ENCODE measurements at regions not wholly inside any gene's neighbourhood (a gene's known extent, or its start where the extent isn't known, plus 50 kb on each side); places are given as distances from the start of the nearest gene placed in this dataset.

DNA sequence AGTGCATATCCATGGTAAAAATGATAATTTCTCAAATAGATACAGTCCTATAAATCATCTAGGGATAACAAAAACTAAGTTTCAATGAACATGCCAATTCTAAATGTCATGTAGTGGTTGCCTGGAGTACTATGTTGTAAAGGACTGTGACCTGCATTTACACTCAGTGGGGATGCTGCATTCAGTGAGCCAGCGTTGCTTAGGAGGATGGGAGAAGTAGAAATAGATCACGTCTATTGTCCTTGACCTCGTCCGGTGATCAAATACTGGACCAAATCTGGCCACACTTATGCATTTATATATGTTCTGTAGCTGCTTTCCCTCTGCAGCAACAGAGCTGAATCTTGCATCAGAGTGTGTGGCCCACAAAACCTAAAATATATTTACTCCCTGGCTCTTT is 139.0 kb upstream of the ETAA1 start:
- no peak for TF ChIP-seq JUN (IDR thresholded peaks at IDR 0.05; ENCODE audit: borderline replicate concordance, insufficient read depth, insufficient read length, low read depth)
- no peak for TF ChIP-seq EZH2 (IDR thresholded peaks at IDR 0.05; ENCODE audit: borderline replicate concordance, low read depth, low read length, severe bottlenecking)
- TF ChIP-seq, protein P1, sequence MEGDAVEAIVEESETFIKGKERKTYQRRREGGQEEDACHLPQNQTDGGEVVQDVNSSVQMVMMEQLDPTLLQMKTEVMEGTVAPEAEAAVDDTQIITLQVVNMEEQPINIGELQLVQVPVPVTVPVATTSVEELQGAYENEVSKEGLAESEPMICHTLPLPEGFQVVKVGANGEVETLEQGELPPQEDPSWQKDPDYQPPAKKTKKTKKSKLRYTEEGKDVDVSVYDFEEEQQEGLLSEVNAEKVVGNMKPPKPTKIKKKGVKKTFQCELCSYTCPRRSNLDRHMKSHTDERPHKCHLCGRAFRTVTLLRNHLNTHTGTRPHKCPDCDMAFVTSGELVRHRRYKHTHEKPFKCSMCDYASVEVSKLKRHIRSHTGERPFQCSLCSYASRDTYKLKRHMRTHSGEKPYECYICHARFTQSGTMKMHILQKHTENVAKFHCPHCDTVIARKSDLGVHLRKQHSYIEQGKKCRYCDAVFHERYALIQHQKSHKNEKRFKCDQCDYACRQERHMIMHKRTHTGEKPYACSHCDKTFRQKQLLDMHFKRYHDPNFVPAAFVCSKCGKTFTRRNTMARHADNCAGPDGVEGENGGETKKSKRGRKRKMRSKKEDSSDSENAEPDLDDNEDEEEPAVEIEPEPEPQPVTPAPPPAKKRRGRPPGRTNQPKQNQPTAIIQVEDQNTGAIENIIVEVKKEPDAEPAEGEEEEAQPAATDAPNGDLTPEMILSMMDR (IDR thresholded peaks at IDR 0.05; ENCODE audit: extremely low read depth in 1 of 2, insufficient read depth in 1 of 2, low read depth in 1 of 2, low read length in 2 of 2), result no peak
- no peak for TF ChIP-seq POLR2AphosphoS5 (IDR thresholded peaks at IDR 0.05; ENCODE audit: insufficient read depth, low read depth, low read length)
- no peak for TF ChIP-seq POLR2A (IDR thresholded peaks at IDR 0.05; ENCODE audit: low read depth, low read length)
- TF ChIP-seq GATA2 (IDR thresholded peaks at IDR 0.05; ENCODE audit: insufficient read depth, insufficient read length, low read depth, low read length), result no peak
- TF ChIP-seq FOS (IDR thresholded peaks at IDR 0.05; ENCODE audit: borderline replicate concordance, insufficient read depth, low read length), result no peak
- no peak for TF ChIP-seq MYC (IDR thresholded peaks at IDR 0.05; ENCODE audit: low read depth, low read length)
- TF ChIP-seq, protein P2, sequence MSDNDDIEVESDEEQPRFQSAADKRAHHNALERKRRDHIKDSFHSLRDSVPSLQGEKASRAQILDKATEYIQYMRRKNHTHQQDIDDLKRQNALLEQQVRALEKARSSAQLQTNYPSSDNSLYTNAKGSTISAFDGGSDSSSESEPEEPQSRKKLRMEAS (IDR thresholded peaks at IDR 0.05; ENCODE audit: insufficient read depth, insufficient read length), result no peak
- BruUV-seq (replicated peaks), result no TSS peak
- ChIA-PET CTCF (no interaction called here), POLR2A (no interaction called here)
- Histone ChIP-seq H3K4me1 (ENCODE audit: control insufficient read depth, extremely low read depth, insufficient read depth, low read length) (peaks cover 12% of the 10 kb centered on the region), H3K27me3 (ENCODE audit: control insufficient read depth in 2 of 2, insufficient read depth in 2 of 2, low read length in 2 of 2) (no peaks in the 10 kb centered on the region), H3K4me3 (replicated peaks in 1 of 3; ENCODE audit: insufficient read depth in 1 of 3, low read depth in 1 of 3, low read length in 3 of 3) (no peak overlapping the region), H3K9ac (replicated peaks; ENCODE audit: extremely low read depth, insufficient read depth, low read length) (no peak overlapping the region), H4K20me1 (replicated peaks; ENCODE audit: control insufficient read depth, extremely low read depth, insufficient read depth, low read length) (no peaks in the 10 kb centered on the region), H3K79me2 (ENCODE audit: control insufficient read depth, insufficient read depth, low read length) (no peaks in the 10 kb centered on the region), H3K9me3 (replicated peaks; ENCODE audit: control insufficient read depth, insufficient read depth, low read length) (no peaks in the 10 kb centered on the region), H3K36me3 (ENCODE audit: control insufficient read depth in 2 of 2, extremely low read depth in 1 of 2, insufficient read depth in 2 of 2, low read length in 2 of 2) (no peaks in the 10 kb centered on the region), H3K4me2 (ENCODE audit: insufficient read depth, low read length) (no peak overlapping the region), H3K27ac (ENCODE audit: insufficient read depth, low read depth, low read length) (no peak overlapping the region), H2AFZ (ENCODE audit: low read depth, low read length) (no peak overlapping the region), H3K9me1 (replicated peaks; ENCODE audit: control insufficient read depth, extremely low read depth, insufficient read depth, low read length) (no peaks in the 10 kb centered on the region)
- no peak for DNase-seq (ENCODE audit: low read depth, low spot score)
- no peak for FAIRE-seq
- intact Hi-C loops (cut with micrococcal nuclease), result no loop called here
- dilution Hi-C loops (cut with MboI; ENCODE audit: extremely low pct_ligation_motif_present, low sequenced_read_pairs), result no loop called here

Measured in endothelial cell of umbilical vein (primary cell).